IPS-20b (cell line): ENCODE measurements at regions not wholly inside any gene's neighbourhood (a gene's known extent, or its start where the extent isn't known, plus 50 kb on each side); places are given as distances from the start of the nearest gene placed in this dataset.

Experiments used
- H3K27ac ChIP-seq: one replicate; pipeline ENCODE4 v1.5.1; 2013; ENCODE audit warnings: low read length
- H3K27me3 ChIP-seq: 2 replicates; pipeline ENCODE4 v1.6.1; 2013; ENCODE audit warnings: mild to moderate bottlenecking, low read length, inconsistent platforms; ENCODE audit not compliant: insufficient read depth
- H3K36me3 ChIP-seq: 2 replicates; pipeline ENCODE4 v1.6.1; 2013; ENCODE audit warnings: low read depth, mild to moderate bottlenecking, inconsistent platforms, low read length, moderate library complexity; ENCODE audit not compliant: insufficient read depth
- H3K4me1 ChIP-seq: 2 replicates; pipeline ENCODE4 v1.6.1; 2013; ENCODE audit warnings: mild to moderate bottlenecking, control low read depth, inconsistent platforms, low read length, moderate library complexity; ENCODE audit not compliant: insufficient read depth
- H3K4me3 ChIP-seq: 2 replicates; pipeline ENCODE4 v1.5.1; 2013; ENCODE audit warnings: mild to moderate bottlenecking, low read length, inconsistent platforms
- H3K9ac ChIP-seq: 2 replicates; pipeline ENCODE4 v1.6.1; 2013; ENCODE audit warnings: low read depth, mild to moderate bottlenecking, inconsistent platforms, low read length, moderate library complexity
- H3K9me3 ChIP-seq: 2 replicates; pipeline ENCODE4 v1.6.1; 2013; ENCODE audit warnings: mild to moderate bottlenecking, low read depth, low read length, inconsistent platforms; ENCODE audit not compliant: insufficient read depth

GRCh38 chr5:12316812-12317211, 412.6 kb upstream of the CTNND2 start:
- Histone ChIP-seq H3K36me3 (no peaks in the 10 kb centered on the region), H3K27ac (no peak overlapping the region), H3K9ac (no peak overlapping the region), H3K4me3 (no peak overlapping the region), H3K27me3 (no peaks in the 10 kb centered on the region), H3K4me1 (peaks cover 5% of the 10 kb centered on the region; the same call in 1 of the 2 replicates), H3K9me3 (no peaks in the 10 kb centered on the region)

DNA sequence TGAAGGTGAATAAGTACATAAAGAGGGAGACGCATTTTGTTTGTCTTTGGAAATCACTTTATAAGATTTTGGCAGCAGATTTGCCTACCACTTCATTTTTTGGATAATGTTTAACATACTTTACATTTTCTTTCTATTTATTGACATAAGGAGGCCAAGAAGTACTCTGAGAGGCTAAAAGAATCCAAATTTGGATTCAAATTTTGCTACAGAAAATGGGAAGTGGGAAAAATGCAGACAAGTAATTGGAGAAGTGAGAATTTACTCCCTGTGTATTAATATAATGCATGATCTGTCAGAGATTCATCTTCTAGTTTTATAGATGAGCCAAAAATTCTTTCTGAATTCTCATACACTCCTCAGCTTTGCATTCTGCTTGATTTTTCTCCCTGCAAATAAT, 411.2 kb upstream of the CTNND2 start:
- H3K27ac ChIP-seq, result no peak overlapping the region
- no peaks in the 10 kb centered on the region for H3K27me3 ChIP-seq
- H3K4me3 ChIP-seq, result no peak overlapping the region
- no peak overlapping the region for H3K9ac ChIP-seq
- H3K9me3 ChIP-seq, result no peaks in the 10 kb centered on the region
- H3K36me3 ChIP-seq, result no peaks in the 10 kb centered on the region
- H3K4me1 ChIP-seq, result no peaks in the 10 kb centered on the region

GRCh38 chr5:12313602-12314001, 409.4 kb upstream of the CTNND2 start:
- Histone ChIP-seq H3K27ac (no peak overlapping the region), H3K9me3 (no peaks in the 10 kb centered on the region), H3K27me3 (no peaks in the 10 kb centered on the region), H3K9ac (no peak overlapping the region), H3K4me1 (no peaks in the 10 kb centered on the region), H3K36me3 (no peaks in the 10 kb centered on the region), H3K4me3 (no peak overlapping the region)

DNA sequence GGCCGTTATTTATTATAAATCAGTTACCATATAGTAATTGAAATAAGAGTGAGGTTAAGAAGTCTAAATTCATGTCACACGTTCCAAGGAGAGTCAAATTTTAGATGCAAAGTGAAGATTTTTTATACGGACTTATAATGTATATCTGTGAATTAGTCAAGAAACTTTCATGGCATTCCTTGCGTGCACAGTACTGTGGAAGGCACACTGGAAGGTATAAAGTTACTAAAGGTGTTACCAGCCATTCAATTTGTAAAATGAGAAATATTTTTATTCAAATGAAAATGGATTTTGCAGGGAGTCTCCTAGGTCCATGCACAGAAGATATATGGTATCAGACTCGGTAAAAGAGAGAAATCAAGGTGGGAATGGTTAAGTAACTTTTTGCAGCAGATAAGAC, 408.1 kb upstream of the CTNND2 start:
- Histone ChIP-seq H3K36me3 (no peaks in the 10 kb centered on the region), H3K27ac (no peak overlapping the region), H3K4me1 (no peaks in the 10 kb centered on the region), H3K9ac (no peak overlapping the region), H3K9me3 (no peaks in the 10 kb centered on the region), H3K27me3 (no peaks in the 10 kb centered on the region), H3K4me3 (no peak overlapping the region)

GRCh38 chr5:12294151-12294550, 389.9 kb upstream of the CTNND2 start:
- Histone ChIP-seq H3K36me3 (peaks cover 14% of the 10 kb centered on the region), H3K4me3 (no peak overlapping the region), H3K27ac (no peak overlapping the region), H3K4me1 (peaks cover 3% of the 10 kb centered on the region; the same call in 1 of the 2 replicates), H3K9me3 (peaks cover 17% of the 10 kb centered on the region), H3K27me3 (no peaks in the 10 kb centered on the region), H3K9ac (no peak overlapping the region)

- Histone ChIP-seq H3K27ac (no peak overlapping the region), H3K9ac (no peak overlapping the region), H3K4me3 (no peak overlapping the region), H3K36me3 (peaks cover 14% of the 10 kb centered on the region), H3K9me3 (peaks cover 17% of the 10 kb centered on the region), H3K4me1 (peaks cover 3% of the 10 kb centered on the region; the same call in 1 of the 2 replicates), H3K27me3 (no peaks in the 10 kb centered on the region)
These were observed 388.5 kb upstream of the CTNND2 start for GRCh38 chr5:12292610-12293204.

GRCh38 chr5:12284604-12285003, 380.4 kb upstream of the CTNND2 start:
- Histone ChIP-seq H3K27ac (no peak overlapping the region), H3K4me1 (no peaks in the 10 kb centered on the region), H3K4me3 (no peak overlapping the region), H3K36me3 (no peaks in the 10 kb centered on the region), H3K9me3 (no peaks in the 10 kb centered on the region), H3K27me3 (no peaks in the 10 kb centered on the region), H3K9ac (no peak overlapping the region)

DNA sequence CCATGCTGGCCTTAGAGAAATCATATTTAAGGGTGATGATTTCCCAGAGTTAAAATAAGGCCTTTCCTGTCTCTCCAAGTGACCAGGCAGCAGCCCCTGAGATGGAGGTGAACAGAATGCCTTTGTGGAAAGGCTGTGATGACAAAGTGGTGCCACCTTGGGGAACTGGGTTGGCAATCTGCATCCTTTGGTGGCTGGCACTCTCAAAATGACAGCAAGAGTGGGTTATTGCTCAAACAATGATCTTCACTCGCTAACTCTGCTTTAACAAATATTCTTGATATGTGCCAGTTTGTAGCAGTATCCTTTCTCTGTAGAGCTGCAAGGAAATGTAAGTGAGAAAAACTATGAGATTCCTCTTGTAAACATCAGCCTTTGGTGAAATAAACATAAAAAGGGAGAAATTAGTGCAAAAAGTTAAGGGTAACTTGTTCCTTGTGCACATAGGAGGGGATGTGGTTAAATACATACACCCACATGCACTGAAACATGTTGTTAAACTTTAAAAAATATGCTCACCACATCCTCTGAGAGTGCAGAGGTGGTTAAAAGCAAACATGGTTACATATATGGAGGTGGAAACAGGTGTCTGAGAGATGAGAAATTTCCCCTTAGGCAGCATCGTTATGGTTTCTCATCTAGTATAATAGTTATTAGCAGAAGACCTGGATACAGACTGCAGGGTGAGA, 373.4 kb upstream of the CTNND2 start:
- H3K9ac ChIP-seq, result no peak overlapping the region
- no peaks in the 10 kb centered on the region for H3K36me3 ChIP-seq
- no peaks in the 10 kb centered on the region for H3K27me3 ChIP-seq
- H3K4me3 ChIP-seq, result no peak overlapping the region
- no peaks in the 10 kb centered on the region for H3K4me1 ChIP-seq
- H3K27ac ChIP-seq, result no peak overlapping the region
- no peaks in the 10 kb centered on the region for H3K9me3 ChIP-seq

DNA sequence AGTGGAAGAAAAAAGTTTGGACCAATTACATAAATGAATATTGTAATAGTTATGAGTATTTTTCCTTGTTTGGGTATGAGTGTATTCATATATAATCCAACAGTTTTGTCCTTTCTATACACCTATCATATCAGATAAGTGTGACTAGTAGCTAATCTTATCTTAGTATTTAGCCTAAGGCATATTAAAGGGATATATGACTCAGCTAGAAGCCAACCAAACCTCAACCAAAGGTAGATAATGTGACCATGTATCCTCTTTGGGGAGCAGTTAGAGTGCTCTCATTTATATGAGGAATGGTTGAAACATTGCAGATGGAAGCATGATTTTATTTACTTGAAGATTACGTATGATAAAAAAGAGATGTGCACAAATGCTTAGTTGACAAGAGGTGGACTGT, 370.0 kb upstream of the CTNND2 start:
- H3K27me3 ChIP-seq, result no peaks in the 10 kb centered on the region
- H3K9ac ChIP-seq, result no peak overlapping the region
- no peaks in the 10 kb centered on the region for H3K36me3 ChIP-seq
- no peak overlapping the region for H3K4me3 ChIP-seq
- H3K9me3 ChIP-seq, result no peaks in the 10 kb centered on the region
- no peak overlapping the region for H3K27ac ChIP-seq
- no peaks in the 10 kb centered on the region for H3K4me1 ChIP-seq

GRCh38 chr5:12272389-12272788, 368.1 kb upstream of the CTNND2 start:
- no peaks in the 10 kb centered on the region for H3K9me3 ChIP-seq
- no peaks in the 10 kb centered on the region for H3K27me3 ChIP-seq
- no peak overlapping the region for H3K9ac ChIP-seq
- H3K4me3 ChIP-seq, result no peak overlapping the region
- no peaks in the 10 kb centered on the region for H3K4me1 ChIP-seq
- H3K27ac ChIP-seq, result no peak overlapping the region
- H3K36me3 ChIP-seq, result no peaks in the 10 kb centered on the region

DNA sequence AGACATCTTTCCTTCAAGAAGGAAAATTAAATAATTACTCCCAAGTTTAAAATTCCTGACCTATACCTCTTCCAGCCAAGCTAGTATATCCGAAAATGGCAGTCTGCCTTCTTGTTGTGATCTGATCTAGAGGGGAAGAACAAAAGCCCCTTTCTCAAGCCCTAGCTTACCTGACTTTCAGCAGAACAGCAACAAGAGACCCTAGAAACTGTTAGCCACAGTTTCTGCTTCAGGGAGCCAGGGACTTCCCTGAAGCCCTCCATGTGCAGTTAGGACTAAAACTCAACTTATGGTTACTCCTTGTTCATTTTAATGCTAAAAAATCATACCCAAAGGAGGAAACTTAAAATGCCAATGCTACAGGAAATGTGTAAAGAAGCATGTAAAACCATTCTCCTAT, 366.7 kb upstream of the CTNND2 start:
- no peaks in the 10 kb centered on the region for H3K4me1 ChIP-seq
- no peak overlapping the region for H3K27ac ChIP-seq
- H3K36me3 ChIP-seq, result no peaks in the 10 kb centered on the region
- no peak overlapping the region for H3K9ac ChIP-seq
- H3K9me3 ChIP-seq, result no peaks in the 10 kb centered on the region
- H3K4me3 ChIP-seq, result no peak overlapping the region
- no peaks in the 10 kb centered on the region for H3K27me3 ChIP-seq

GRCh38 chr5:12269164-12269563, 364.9 kb upstream of the CTNND2 start:
- Histone ChIP-seq H3K36me3 (no peaks in the 10 kb centered on the region), H3K4me1 (no peaks in the 10 kb centered on the region), H3K9me3 (no peaks in the 10 kb centered on the region), H3K27me3 (no peaks in the 10 kb centered on the region), H3K27ac (no peak overlapping the region), H3K9ac (no peak overlapping the region), H3K4me3 (no peak overlapping the region)
